CD4-positive, CD25-positive, alpha-beta regulatory T cell (primary cell): ENCODE measurements at regions not wholly inside any gene's neighbourhood (a gene's known extent, or its start where the extent isn't known, plus 50 kb on each side); places are given as distances from the start of the nearest gene placed in this dataset.

Source experiments
- ATAC-seq, 2 donors: fragments of 150-1000 bp; cut with Tn5 transposase; one replicate each; pipeline ENCODE4 v1.10.0; 2021; ENCODE audit warnings: low read depth in 2 of 2, moderate number of reproducible peaks in 2 of 2, moderate library complexity in 1 of 2
- DNase-seq, 3 donors: peaks; one replicate each; pipeline versions ENCODE4 v3.0.0 to v3.0.0-alpha.2; 2012 to 2022; ENCODE audit warnings: mixed read lengths in 1 of 3
- H3K27ac ChIP-seq: one replicate; pipeline ENCODE4 v1.7.0; 2013; ENCODE audit warnings: mild to moderate bottlenecking, low read length; ENCODE audit not compliant: insufficient read depth, poor library complexity, severe bottlenecking
- H3K27me3 ChIP-seq: one replicate; pipeline ENCODE4 v1.7.0; 2013; ENCODE audit warnings: low read length; ENCODE audit not compliant: control insufficient read depth, insufficient read depth
- H3K36me3 ChIP-seq: one replicate; pipeline ENCODE4 v1.7.0; 2013; ENCODE audit warnings: mild to moderate bottlenecking, low read length, moderate library complexity; ENCODE audit not compliant: control insufficient read depth, insufficient read depth
- H3K4me1 ChIP-seq: 2 replicates; pipeline ENCODE4 v1.7.0; 2013; ENCODE audit warnings: mild to moderate bottlenecking, low read length; ENCODE audit not compliant: insufficient read depth, control insufficient read depth, poor library complexity, severe bottlenecking
- H3K4me3 ChIP-seq: one replicate; pipeline ENCODE4 v1.7.0; 2013; ENCODE audit warnings: low read depth, mild to moderate bottlenecking, low read length, moderate library complexity
- H3K9me3 ChIP-seq, 2 experiments: 1 replicate in 1 of 2; 2 replicates in 1 of 2; pipeline ENCODE4 v1.7.0; 2013; ENCODE audit warnings: low read length in 2 of 2, mild to moderate bottlenecking in 1 of 2, moderate library complexity in 1 of 2; ENCODE audit not compliant: control insufficient read depth in 2 of 2
- H3K27ac Mint-ChIP-seq, 3 donors: one replicate each; pipeline ENCODE4 v1.8.0; 2020 to 2022; ENCODE audit warnings: mild to moderate bottlenecking in 3 of 3, mixed read lengths in 3 of 3, moderate library complexity in 2 of 3
- H3K27me3 Mint-ChIP-seq: one replicate; pipeline ENCODE4 v1.8.0; 2022; ENCODE audit warnings: mild to moderate bottlenecking, mixed read lengths
- H3K36me3 Mint-ChIP-seq: one replicate; pipeline ENCODE4 v1.8.0; 2020; ENCODE audit warnings: mixed read lengths
- H3K4me1 Mint-ChIP-seq, 4 donors: one replicate each; pipeline ENCODE4 v1.8.0; 2020 to 2022; ENCODE audit warnings: mixed read lengths in 4 of 4, mild to moderate bottlenecking in 1 of 4
- H3K4me3 Mint-ChIP-seq, 4 donors: one replicate each; pipeline ENCODE4 v1.8.0; 2020 to 2022; ENCODE audit warnings: mild to moderate bottlenecking in 4 of 4, mixed read lengths in 4 of 4, moderate library complexity in 3 of 4
- H3K9me3 Mint-ChIP-seq, 7 donors: one replicate each; pipeline ENCODE4 v1.8.0; 2020 to 2022; ENCODE audit warnings: mixed read lengths in 7 of 7, mild to moderate bottlenecking in 3 of 7, moderate library complexity in 2 of 7

GRCh38 chr2:6036211-6036610 is 344.0 kb downstream of the SOX11 start:
- Histone ChIP-seq H3K27ac (no peak overlapping the region), H3K36me3 (no peaks in the 10 kb centered on the region), H3K9me3 (no peaks in the 10 kb centered on the region), H3K27me3 (no peaks in the 10 kb centered on the region), H3K4me3 (no peak overlapping the region), H3K4me1 (no peaks in the 10 kb centered on the region)
- H3K27ac Mint-ChIP-seq, result no peak overlapping the region
- no peak for ATAC-seq
- no peaks in the 10 kb centered on the region for H3K4me1 Mint-ChIP-seq
- no peak for DNase-seq
- no peak overlapping the region for H3K4me3 Mint-ChIP-seq
- H3K36me3 Mint-ChIP-seq, result no peaks in the 10 kb centered on the region
- no peaks in the 10 kb centered on the region for H3K27me3 Mint-ChIP-seq
- H3K9me3 Mint-ChIP-seq, result peaks cover 0 to 13% (median 6%) of the 10 kb centered on the region in 7 donors

DNA sequence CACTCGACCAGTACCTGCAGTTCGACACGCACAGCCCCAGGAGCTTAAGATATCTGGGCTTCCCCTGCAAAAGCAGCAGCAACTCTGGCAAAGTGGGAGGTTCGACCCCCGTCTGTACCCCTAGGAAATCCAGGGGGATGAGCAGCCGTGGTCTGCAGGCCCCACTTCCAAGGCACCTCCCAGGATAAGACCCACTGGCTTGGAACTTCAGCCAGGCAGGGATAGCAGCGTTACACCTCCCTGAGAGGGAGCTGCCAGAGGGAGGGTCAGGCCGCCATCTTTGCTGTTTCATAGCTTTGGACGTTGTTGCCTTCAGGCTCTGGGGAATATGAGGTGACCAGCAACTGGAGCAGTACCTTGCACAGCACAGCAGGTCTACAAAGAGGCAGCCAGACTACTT is 351.1 kb downstream of the SOX11 start:
- ATAC-seq (no peak), DNase-seq (no peak)
- Histone ChIP-seq H3K4me1 (no peaks in the 10 kb centered on the region), H3K36me3 (no peaks in the 10 kb centered on the region), H3K4me3 (no peak overlapping the region), H3K27me3 (no peaks in the 10 kb centered on the region), H3K27ac (no peak overlapping the region), H3K9me3 (no peaks in the 10 kb centered on the region)
- Mint-ChIP-seq H3K9me3 (peaks cover 2 to 22% (median 7%) of the 10 kb centered on the region in 7 donors), H3K4me3 (no peak overlapping the region), H3K4me1 (no peaks in the 10 kb centered on the region), H3K27ac (no peak overlapping the region), H3K27me3 (no peaks in the 10 kb centered on the region), H3K36me3 (no peaks in the 10 kb centered on the region)

DNA sequence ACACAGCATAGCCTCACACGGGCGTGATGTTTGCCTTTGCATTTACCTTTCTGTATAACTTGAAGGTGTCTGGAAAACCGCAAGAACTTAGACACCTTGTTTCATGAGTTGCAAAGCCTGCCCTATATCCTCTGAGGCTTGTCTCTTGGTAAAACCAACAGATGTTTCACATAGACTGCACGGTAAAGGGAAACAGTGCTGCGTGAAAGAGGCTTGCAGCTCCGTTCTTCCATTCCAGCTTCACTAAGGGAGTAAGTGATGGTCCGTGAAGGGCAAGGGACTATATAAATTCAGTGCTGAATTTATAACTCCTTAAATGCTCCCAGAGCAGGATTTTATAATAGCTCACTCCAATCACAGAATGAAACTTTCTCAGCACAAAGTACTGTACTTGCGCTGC is 360.5 kb downstream of the SOX11 start:
- Mint-ChIP-seq H3K36me3 (no peaks in the 10 kb centered on the region), H3K9me3 (peaks cover 0 to 21% (median 4%) of the 10 kb centered on the region in 7 donors), H3K4me1 (no peaks in the 10 kb centered on the region), H3K27me3 (no peaks in the 10 kb centered on the region), H3K4me3 (no peak overlapping the region), H3K27ac (no peak overlapping the region)
- no peaks in the 10 kb centered on the region for H3K27me3 ChIP-seq
- no peak for ATAC-seq
- no peaks in the 10 kb centered on the region for H3K36me3 ChIP-seq
- no peak for DNase-seq
- H3K9me3 ChIP-seq, result no peaks in the 10 kb centered on the region
- H3K27ac ChIP-seq, result no peak overlapping the region
- no peak overlapping the region for H3K4me3 ChIP-seq
- no peaks in the 10 kb centered on the region for H3K4me1 ChIP-seq

- H3K4me3 Mint-ChIP-seq, result no peak overlapping the region
- ATAC-seq (no peak), DNase-seq (no peak)
- H3K36me3 ChIP-seq, result no peaks in the 10 kb centered on the region
- H3K4me1 Mint-ChIP-seq, result no peaks in the 10 kb centered on the region
- no peaks in the 10 kb centered on the region for H3K9me3 ChIP-seq
- H3K4me3 ChIP-seq, result no peak overlapping the region
- no peaks in the 10 kb centered on the region for H3K27me3 ChIP-seq
- H3K36me3 Mint-ChIP-seq, result no peaks in the 10 kb centered on the region
- H3K4me1 ChIP-seq, result no peaks in the 10 kb centered on the region
- H3K9me3 Mint-ChIP-seq, result peaks cover 0 to 15% (median 3%) of the 10 kb centered on the region in 7 donors
- H3K27ac Mint-ChIP-seq, result no peak overlapping the region
- no peaks in the 10 kb centered on the region for H3K27me3 Mint-ChIP-seq
- H3K27ac ChIP-seq, result no peak overlapping the region
These were observed 361.6 kb downstream of the SOX11 start for GRCh38 chr2:6053743-6054142.

DNA sequence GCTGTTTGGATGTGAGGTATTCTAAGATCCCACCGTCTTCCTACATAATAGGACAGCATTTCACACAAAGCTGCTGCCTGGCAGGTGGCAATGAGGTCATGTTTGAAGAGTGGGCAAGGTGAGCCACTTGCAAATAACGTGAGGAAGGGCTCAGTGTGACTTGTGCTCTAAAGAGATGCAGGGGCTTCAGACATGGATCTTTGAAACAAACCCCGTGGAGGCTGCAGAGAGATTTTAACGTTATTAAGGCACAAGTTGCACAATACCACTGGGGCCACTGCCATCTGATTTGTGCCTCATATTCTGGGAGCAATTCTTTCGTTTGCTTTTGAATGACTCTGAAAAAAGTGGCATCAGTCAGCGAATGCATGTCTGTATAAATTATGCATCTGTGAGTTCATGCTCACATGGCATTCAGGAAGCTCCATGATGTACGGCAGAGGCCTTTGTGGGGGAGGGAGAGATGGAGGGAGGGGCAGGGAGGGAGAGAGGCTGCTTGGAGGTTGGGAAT is 362.0 kb downstream of the SOX11 start:
- Histone ChIP-seq H3K9me3 (no peaks in the 10 kb centered on the region), H3K27me3 (no peaks in the 10 kb centered on the region), H3K4me1 (no peaks in the 10 kb centered on the region), H3K36me3 (no peaks in the 10 kb centered on the region), H3K4me3 (no peak overlapping the region), H3K27ac (no peak overlapping the region)
- ATAC-seq, result no peak
- H3K9me3 Mint-ChIP-seq, result peaks cover 0 to 15% (median 3%) of the 10 kb centered on the region in 7 donors
- no peak overlapping the region for H3K27ac Mint-ChIP-seq
- H3K4me3 Mint-ChIP-seq, result no peak overlapping the region
- H3K36me3 Mint-ChIP-seq, result no peaks in the 10 kb centered on the region
- no peak for DNase-seq
- no peaks in the 10 kb centered on the region for H3K4me1 Mint-ChIP-seq
- no peaks in the 10 kb centered on the region for H3K27me3 Mint-ChIP-seq

DNA sequence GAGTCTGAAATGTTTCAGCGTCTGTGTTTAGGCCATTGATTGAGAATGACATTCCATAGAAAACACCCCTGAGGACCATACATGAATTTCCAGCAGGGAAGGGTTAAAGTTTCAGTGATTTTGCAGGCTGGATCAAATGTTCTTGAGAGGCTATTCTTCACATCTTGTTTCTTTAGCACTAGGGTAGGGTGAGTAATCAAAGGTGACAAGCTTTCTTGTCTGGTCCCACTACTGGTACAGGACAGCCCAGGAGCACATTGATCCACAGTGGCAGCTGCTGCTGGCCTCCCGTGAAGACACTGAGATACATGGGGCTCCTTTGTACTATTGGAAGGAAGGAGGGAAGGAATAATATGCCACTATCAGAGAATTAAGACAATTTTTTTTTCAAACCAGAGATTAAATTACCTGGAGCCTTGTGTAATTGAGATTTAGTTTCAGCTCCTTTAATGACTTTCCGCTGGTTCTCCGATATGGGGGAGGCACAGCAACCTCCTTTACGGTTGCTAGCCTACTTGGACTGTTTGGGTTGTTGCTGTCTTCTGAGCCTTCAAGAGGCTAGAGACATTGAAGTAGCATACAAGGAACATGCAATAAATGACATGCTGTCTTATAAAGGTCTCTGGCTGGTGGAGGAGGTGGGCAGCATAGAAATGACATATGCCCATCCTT is 368.9 kb downstream of the SOX11 start:
- no peak overlapping the region for H3K4me3 Mint-ChIP-seq
- Histone ChIP-seq H3K27ac (no peak overlapping the region), H3K27me3 (no peaks in the 10 kb centered on the region), H3K9me3 (no peaks in the 10 kb centered on the region), H3K4me1 (no peaks in the 10 kb centered on the region), H3K4me3 (no peak overlapping the region), H3K36me3 (no peaks in the 10 kb centered on the region)
- no peaks in the 10 kb centered on the region for H3K4me1 Mint-ChIP-seq
- H3K36me3 Mint-ChIP-seq, result no peaks in the 10 kb centered on the region
- H3K9me3 Mint-ChIP-seq, result peaks cover 3 to 15% (median 7%) of the 10 kb centered on the region in 7 donors
- H3K27me3 Mint-ChIP-seq, result no peaks in the 10 kb centered on the region
- no peak overlapping the region for H3K27ac Mint-ChIP-seq
- no peak for ATAC-seq
- no peak for DNase-seq

DNA sequence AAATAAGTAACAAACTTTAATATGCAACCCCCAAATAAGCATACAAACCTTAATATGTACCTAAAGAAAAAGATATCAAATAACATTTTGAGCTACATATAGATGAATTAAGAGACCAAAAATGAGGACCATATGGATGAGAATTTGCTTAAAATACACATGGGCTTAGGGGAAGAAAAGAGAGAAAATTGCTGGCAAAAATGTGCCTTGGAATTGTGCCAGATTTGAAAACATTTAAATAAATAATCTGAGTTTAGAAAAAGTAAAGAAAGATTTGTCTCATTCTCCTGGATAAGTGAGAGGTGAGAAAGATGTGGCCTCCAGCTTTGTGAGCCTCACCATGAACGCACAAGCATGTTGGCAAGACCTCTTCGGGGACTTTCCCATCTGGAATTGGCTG is 372.6 kb downstream of the SOX11 start:
- H3K27ac ChIP-seq, result no peak overlapping the region
- no peaks in the 10 kb centered on the region for H3K27me3 ChIP-seq
- H3K9me3 ChIP-seq, result no peaks in the 10 kb centered on the region
- Mint-ChIP-seq H3K27ac (no peak overlapping the region), H3K36me3 (no peaks in the 10 kb centered on the region), H3K27me3 (no peaks in the 10 kb centered on the region), H3K9me3 (peaks cover 3 to 11% (median 3%) of the 10 kb centered on the region in 7 donors), H3K4me1 (no peaks in the 10 kb centered on the region), H3K4me3 (no peak overlapping the region)
- ATAC-seq (no peak), DNase-seq (no peak)
- no peaks in the 10 kb centered on the region for H3K36me3 ChIP-seq
- H3K4me1 ChIP-seq, result no peaks in the 10 kb centered on the region
- no peak overlapping the region for H3K4me3 ChIP-seq

- Mint-ChIP-seq H3K27me3 (no peaks in the 10 kb centered on the region), H3K36me3 (no peaks in the 10 kb centered on the region), H3K9me3 (peaks cover under 1 to 10% (median 3%) of the 10 kb centered on the region in 7 donors), H3K4me3 (no peak overlapping the region), H3K4me1 (no peaks in the 10 kb centered on the region), H3K27ac (no peak overlapping the region)
- Histone ChIP-seq H3K9me3 (no peaks in the 10 kb centered on the region), H3K27ac (no peak overlapping the region), H3K36me3 (no peaks in the 10 kb centered on the region), H3K27me3 (no peaks in the 10 kb centered on the region), H3K4me1 (no peaks in the 10 kb centered on the region), H3K4me3 (no peak overlapping the region)
- DNase-seq (no peak), ATAC-seq (no peak)
These were observed 373.5 kb downstream of the SOX11 start for GRCh38 chr2:6065703-6066102.
